Panc1 (cell line): ENCODE measurements at regions not wholly inside any gene's neighbourhood (a gene's known extent, or its start where the extent isn't known, plus 50 kb on each side); places are given as distances from the start of the nearest gene placed in this dataset.

Experiments
- CTCF ChIP-seq: fragments of 450-650 bp; IDR thresholded peaks from 2 replicates; pipeline ENCODE4 v1.5.1; 2017; ENCODE audit warnings: mild to moderate bottlenecking
- POLR2AphosphoS5 ChIP-seq: IDR thresholded peaks from 2 replicates; pipeline ENCODE4 v1.6.1; 2012; ENCODE audit warnings: mild to moderate bottlenecking, low read depth, low read length, moderate library complexity
- REST ChIP-seq, 2 experiments: IDR thresholded peaks; 2 replicates each; pipeline ENCODE4 v1.6.1; 2011 to 2012; ENCODE audit warnings: low read depth in 2 of 2, control low read depth in 1 of 2, low read length in 1 of 2, mild to moderate bottlenecking in 1 of 2, moderate library complexity in 1 of 2; ENCODE audit not compliant: insufficient read depth in 1 of 2
- SIN3A ChIP-seq: IDR thresholded peaks from 2 replicates; pipeline ENCODE4 v1.6.1; 2012; ENCODE audit warnings: low read depth, mild to moderate bottlenecking, low read length, moderate library complexity, borderline replicate concordance; ENCODE audit not compliant: insufficient read depth
- TCF7L2 ChIP-seq: IDR thresholded peaks from 2 replicates; pipeline ENCODE4 v1.6.1; 2011; ENCODE audit warnings: mild to moderate bottlenecking, low read depth, low read length, inconsistent platforms

DNA sequence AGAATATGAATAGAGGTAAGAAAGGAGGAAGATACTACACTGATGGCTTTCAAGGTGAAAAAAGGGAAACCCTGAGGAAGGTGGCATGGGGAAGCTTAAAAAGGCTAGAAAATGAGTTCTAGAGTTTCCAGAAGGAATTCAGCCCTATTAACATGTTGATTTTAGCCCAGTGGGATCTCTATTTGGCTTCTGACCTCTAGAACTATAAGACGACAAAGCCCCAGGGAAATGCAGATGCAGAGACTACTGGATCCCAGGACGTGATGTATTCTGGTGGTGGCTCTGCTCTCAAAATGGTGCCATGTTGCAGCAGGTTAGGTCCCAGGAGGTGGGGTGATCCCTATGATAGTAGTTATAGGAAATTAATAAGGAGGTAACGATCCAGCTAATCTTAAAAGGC, 120.4 kb downstream of the TMA16 start:
- TF ChIP-seq CTCF (no peak), REST (IDR thresholded peaks at IDR 0.05; ENCODE audit: insufficient read depth in 1 of 2, low read depth in 2 of 2, low read length in 1 of 2) (no peak), POLR2AphosphoS5 (no peak), TCF7L2 (no peak), SIN3A (no peak)
